Sciatic nerve (tissue), 2 donors: ENCODE measurements at regions not wholly inside any gene's neighbourhood (a gene's known extent, or its start where the extent isn't known, plus 50 kb on each side); places are given as distances from the start of the nearest gene placed in this dataset.
A peak's percentile ranks its signal among the peaks of the same experiment; 100 is the strongest.

Source experiments
- ATAC-seq: fragments of 200-7000 bp; cut with Tn5 transposase; one replicate; pipeline ENCODE4 v1.9.1; 2020; ENCODE audit warnings: mild to moderate bottlenecking, moderate library complexity
- DNase-seq: peaks from one replicate; pipeline ENCODE4 v3.0.0-alpha.2; 2020; ENCODE audit warnings: low spot score
- intact Hi-C: fragments of 100-400 bp; cut with DNase I; formaldehyde crosslinking; loops from one replicate; pipeline ENCODE4 v1.14.2; 2022
- donor health status: DM: no; HTN: no; CAD: no.
- donor health status: DM: no; HTN: no; CAD: no.

GRCh38 chr3:25139267-25139666, 288.8 kb upstream of the RARB start:
- DNase-seq (no peak), ATAC-seq (no peak)
- intact Hi-C loops = no loop called here

GRCh38 chr3:25142609-25143355, 285.3 kb upstream of the RARB start:
- ATAC-seq = no peak
- intact Hi-C loops = no loop called here
- no peak for DNase-seq

DNA sequence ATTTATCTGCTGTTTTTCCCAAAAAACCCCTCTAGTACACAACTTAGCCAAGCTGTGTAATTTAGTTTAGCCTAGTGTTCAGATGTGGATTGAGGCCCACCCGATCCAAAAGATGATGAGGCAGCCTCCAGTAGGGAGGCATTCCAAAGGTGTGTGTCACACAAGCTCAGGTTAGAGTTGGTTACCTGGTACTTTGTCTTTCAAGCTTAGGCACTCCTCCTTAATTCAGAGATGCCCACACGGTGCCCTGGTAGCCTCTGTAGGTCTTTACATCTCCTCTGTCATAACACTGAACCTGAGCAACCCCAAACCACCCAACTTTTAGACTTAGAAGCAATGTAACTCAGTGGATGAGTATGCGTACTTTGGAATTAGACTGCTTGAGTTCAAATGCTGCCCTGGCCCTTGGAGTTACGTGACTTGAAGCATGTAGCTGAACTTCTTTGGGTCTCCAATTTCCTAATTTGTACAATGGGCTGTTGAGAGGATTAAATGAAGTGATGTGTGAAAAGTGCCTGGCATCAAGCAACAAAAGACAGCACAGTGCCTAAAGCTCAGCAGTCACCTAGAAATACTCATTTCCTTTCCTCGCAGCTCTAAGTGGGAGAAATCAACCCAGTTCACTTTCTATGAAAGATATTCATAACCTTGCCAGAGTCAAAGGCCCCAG, 284.6 kb upstream of the RARB start:
- ATAC-seq (no peak), DNase-seq (no peak)
- intact Hi-C loops = no loop called here

DNA sequence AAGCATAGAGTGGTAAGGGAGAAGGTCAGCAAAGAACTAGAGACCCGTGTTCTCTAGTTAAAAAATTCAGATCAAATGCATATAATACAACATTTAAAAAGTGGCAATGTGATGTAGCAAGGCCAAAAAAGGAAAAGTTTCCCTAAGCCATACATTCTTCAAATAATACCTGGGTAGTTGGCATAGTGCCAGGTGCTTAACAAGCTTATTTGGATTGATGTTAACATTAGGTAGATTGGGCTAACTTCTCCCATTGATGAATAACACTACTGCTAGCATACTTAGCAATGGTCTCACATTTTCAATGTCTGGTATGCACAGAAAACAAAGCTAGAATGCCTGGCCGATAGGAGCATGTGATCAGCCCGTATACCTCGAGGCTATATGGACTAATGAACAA, 283.6 kb upstream of the RARB start:
- ATAC-seq = no peak
- intact Hi-C loops = no loop called here
- no peak for DNase-seq

DNA sequence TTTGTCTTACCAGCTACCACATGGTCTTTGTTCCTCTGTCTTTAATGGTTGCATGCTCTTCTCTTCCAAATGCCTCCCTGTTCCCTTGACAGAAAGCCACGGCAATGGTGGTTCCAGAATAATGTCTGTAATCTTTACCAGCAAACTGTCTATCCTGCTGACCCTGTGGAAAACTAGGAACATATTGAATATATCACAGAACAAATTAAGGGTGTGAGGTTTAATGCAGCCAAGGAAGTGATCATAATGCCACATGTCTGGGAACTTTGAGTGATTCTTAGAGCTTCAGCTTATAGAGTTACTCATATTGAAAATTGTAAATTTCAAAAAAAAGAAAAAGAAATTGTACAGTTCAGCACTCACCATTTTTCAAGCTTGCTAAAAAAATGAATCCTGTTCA, 282.9 kb upstream of the RARB start:
- DNase-seq = no peak
- ATAC-seq = no peak
- intact Hi-C loops = no loop called here

- intact Hi-C loops = no loop called here
- no peak for DNase-seq
- ATAC-seq = no peak
Observed at GRCh38 chr3:25150199-25150598, 277.9 kb upstream of the RARB start.

DNA sequence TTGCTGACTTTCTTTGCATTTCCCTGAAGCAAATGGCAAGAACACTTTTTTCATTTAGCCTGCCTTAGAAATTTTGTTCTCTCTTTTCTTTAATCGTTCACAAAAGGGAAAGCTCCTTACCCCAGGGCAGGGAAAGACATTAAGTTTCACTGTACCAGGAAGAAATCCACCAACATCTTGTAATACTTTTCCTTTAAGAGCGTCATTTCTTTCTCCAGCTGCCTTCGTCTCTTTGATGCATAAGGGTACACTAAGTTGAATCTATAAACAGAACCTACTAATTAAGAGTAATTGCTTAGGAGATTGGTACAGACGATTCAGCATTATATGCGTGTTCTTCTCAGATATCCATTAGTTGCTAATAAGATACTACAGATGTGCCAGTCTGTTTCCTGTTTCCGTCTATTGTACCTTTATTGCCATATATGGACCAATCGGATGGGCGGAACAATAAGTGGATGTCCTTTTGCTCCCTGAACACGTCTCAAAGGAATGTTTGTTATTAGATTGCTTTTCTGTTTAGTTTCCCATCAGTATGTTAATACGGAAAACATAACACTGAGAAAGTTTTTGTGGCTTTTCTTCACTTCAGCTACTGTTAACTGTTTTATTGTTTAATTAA, 276.7 kb upstream of the RARB start:
- ATAC-seq = peak; percentile 60
- DNase-seq = no peak
- intact Hi-C loops = no loop called here

GRCh38 chr3:25151903-25152295, 276.2 kb upstream of the RARB start:
- no peak for DNase-seq
- intact Hi-C loops = no loop called here
- no peak for ATAC-seq

- DNase-seq (no peak), ATAC-seq (no peak)
- intact Hi-C loops = no loop called here
Observed at GRCh38 chr3:25153136-25153535, 274.9 kb upstream of the RARB start.

GRCh38 chr3:25153561-25153960, 274.5 kb upstream of the RARB start:
- no peak for ATAC-seq
- intact Hi-C loops = no loop called here

GRCh38 chr3:25155652-25156471, 272.2 kb upstream of the RARB start:
- DNase-seq (no peak), ATAC-seq (no peak)
- intact Hi-C loops = no loop called here

More at GRCh38 chr3:25153561-25153960, 274.5 kb upstream of the RARB start:
- DNase-seq = no peak

GRCh38 chr3:25156626-25157025, 271.4 kb upstream of the RARB start:
- peak; percentile 94 for ATAC-seq
- no peak for DNase-seq
- intact Hi-C loops = no loop called here

DNA sequence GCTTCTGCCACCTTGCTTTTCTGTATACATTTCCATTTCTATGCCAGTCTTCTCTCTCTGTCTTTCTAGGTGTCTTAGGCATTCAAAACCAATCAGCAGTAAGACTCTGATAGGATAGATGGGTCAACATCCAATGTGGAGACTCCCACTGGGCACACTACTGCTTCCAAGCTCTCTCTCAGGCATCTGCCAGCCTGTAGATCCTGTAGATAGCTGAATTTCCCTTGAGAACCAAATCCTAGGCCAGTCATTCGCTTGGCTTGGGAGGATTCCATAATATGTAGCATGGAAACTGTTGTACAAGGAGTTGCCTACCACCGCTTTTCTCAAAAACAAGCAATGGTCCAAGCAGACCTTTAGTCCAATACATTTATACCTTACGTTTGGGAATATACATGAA, 262.8 kb upstream of the RARB start:
- ATAC-seq = no peak
- DNase-seq = no peak
- intact Hi-C loops = no loop called here

GRCh38 chr3:25166016-25166415, 262.0 kb upstream of the RARB start:
- ATAC-seq (no peak), DNase-seq (no peak)
- intact Hi-C loops = no loop called here

GRCh38 chr3:25169151-25169550, 258.9 kb upstream of the RARB start:
- no peak for DNase-seq
- no peak for ATAC-seq
- intact Hi-C loops = no loop called here

GRCh38 chr3:25170021-25170420, 258.0 kb upstream of the RARB start:
- no peak for DNase-seq
- no peak for ATAC-seq
- intact Hi-C loops = no loop called here

DNA sequence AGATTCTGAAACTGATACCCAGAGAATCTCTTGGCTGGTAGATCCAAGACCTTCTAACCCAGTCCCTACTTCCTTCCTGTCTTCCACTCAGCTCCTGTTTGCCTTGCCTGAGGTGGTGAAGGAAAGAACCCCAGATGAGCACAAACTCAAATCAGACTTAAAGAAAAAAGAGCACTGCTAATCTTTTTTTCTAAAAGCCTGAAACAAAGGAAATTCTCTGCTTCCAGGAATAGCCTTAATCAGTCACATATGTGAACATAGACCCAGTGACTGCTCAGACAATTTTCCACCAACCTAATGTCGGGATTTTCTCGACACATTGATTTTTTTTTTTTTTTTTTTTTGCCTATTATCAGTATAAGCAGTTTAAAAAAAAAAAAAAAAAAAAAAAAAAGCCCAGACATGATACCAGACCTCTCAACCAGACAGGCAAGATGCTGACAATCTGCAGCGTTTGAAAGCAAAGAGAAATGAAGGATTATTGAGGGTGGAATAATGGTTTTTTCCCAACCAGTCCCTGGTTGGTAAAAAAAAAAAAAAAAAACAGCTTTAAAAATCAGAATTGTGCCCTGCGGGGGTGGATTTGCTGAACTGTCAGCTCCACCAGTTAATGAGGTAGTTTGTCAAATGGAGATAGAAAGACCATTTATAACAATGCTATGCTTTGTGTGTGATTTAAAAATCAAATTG, 256.8 kb upstream of the RARB start:
- no peak for DNase-seq
- intact Hi-C loops = no loop called here
- no peak for ATAC-seq

DNA sequence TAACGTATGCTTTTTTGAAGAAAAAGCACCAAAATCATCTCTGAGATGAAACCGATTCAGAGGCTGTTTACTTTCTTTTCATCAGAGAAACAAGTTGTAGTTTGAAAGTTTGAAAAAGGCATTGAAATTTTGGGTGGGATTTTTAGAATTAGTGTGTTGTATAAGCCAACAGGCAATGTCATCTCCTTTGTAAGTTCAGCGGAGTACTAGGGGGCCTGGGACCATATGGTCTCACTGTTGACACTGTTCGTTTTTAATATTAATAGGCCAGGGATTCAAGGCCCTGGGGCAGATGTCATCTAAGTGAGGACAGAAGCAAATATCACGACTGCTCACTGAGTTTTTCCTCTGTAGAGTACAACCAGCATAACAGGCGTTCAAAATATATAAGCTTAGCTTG, 256.2 kb upstream of the RARB start:
- DNase-seq = no peak
- no peak for ATAC-seq
- intact Hi-C loops = no loop called here

GRCh38 chr3:25173606-25174005, 254.5 kb upstream of the RARB start:
- ATAC-seq (no peak), DNase-seq (no peak)
- intact Hi-C loops = no loop called here
